Fibroblast of mammary gland (primary cell): ENCODE measurements at regions not wholly inside any gene's neighbourhood (a gene's known extent, or its start where the extent isn't known, plus 50 kb on each side); places are given as distances from the start of the nearest gene placed in this dataset.
A peak's percentile ranks its signal among the peaks of the same experiment; 100 is the strongest.

ENCODE experiments used
- DNase-seq: peaks from one replicate; pipeline ENCODE4 v3.0.0-alpha.2; 2010; ENCODE audit warnings: low read depth
- H3K4me3 ChIP-seq: 2 replicates; pipeline ENCODE4 v1.5.1; 2011; ENCODE audit warnings: low read depth, mild to moderate bottlenecking, low read length, moderate library complexity; ENCODE audit not compliant: control insufficient read depth
- CTCF ChIP-seq: conservative IDR thresholded peaks from 2 replicates; pipeline ENCODE4 v1.5.1; 2011; ENCODE audit warnings: low read depth, low read length, inconsistent platforms; ENCODE audit not compliant: control insufficient read depth, insufficient read depth

- TF ChIP-seq CTCF: no peak
- DNase-seq: no peak
Observed at GRCh38 chr17:63032142-63032541, 66.1 kb downstream of the TANC2 start.

GRCh38 chr17:63033142-63033541, 67.1 kb downstream of the TANC2 start:
- H3K4me3 ChIP-seq: no peak overlapping the region
- no peak for DNase-seq
- no peak for TF ChIP-seq CTCF

More at GRCh38 chr17:63032142-63032541, 66.1 kb downstream of the TANC2 start:
- no peak overlapping the region for H3K4me3 ChIP-seq

GRCh38 chr17:63035271-63035670, 69.2 kb downstream of the TANC2 start:
- TF ChIP-seq CTCF: no peak
- H3K4me3 ChIP-seq: no peak overlapping the region
- DNase-seq: peak; percentile 95

GRCh38 chr17:63035695-63036094, 69.7 kb downstream of the TANC2 start:
- TF ChIP-seq CTCF: no peak
- H3K4me3 ChIP-seq: no peak overlapping the region
- peak; percentile 32 for DNase-seq

- H3K4me3 ChIP-seq: no peak overlapping the region
- TF ChIP-seq CTCF: no peak
- DNase-seq: peak; percentile 18
Observed at GRCh38 chr17:63039342-63039741, 73.3 kb downstream of the TANC2 start.

GRCh38 chr17:63039899-63040602, 74.0 kb downstream of the TANC2 start:
- no peak overlapping the region for H3K4me3 ChIP-seq
- peak; percentile 76 for DNase-seq
- no peak for TF ChIP-seq CTCF

GRCh38 chr17:63040816-63041215, 74.8 kb downstream of the TANC2 start:
- no peak for DNase-seq
- TF ChIP-seq CTCF: no peak
- no peak overlapping the region for H3K4me3 ChIP-seq
